PC-3 (cell line): ENCODE measurements at regions not wholly inside any gene's neighbourhood (a gene's known extent, or its start where the extent isn't known, plus 50 kb on each side); places are given as distances from the start of the nearest gene placed in this dataset.

Source experiments
- CTCF ChIP-seq: fragments of 300-600 bp; sonication (generic); conservative IDR thresholded peaks from 2 replicates; pipeline ENCODE4 v1.5.1; 2017; ENCODE audit warnings: antibody characterized with exemption, low read depth, mild to moderate bottlenecking, low read length
- EZH2 ChIP-seq: fragments of 300-600 bp; sonication (generic); IDR thresholded peaks from one replicate; pipeline ENCODE4 v1.6.1; 2017; ENCODE audit warnings: antibody characterized with exemption, mild to moderate bottlenecking, low read length; ENCODE audit not compliant: unreplicated experiment
- EZH2phosphoT487 ChIP-seq: fragments of 300-600 bp; sonication (generic); IDR thresholded peaks from 2 replicates; pipeline ENCODE4 v1.6.1; 2018; ENCODE audit warnings: mild to moderate bottlenecking, antibody characterized with exemption, low read length, borderline replicate concordance

- no peak for TF ChIP-seq EZH2phosphoT487
- TF ChIP-seq CTCF: no peak
- no peak for TF ChIP-seq EZH2
These were observed 471.6 kb upstream of the FTMT start for GRCh38 chr5:121380066-121380465.
